H9 (cell line): ENCODE measurements at regions not wholly inside any gene's neighbourhood (a gene's known extent, or its start where the extent isn't known, plus 50 kb on each side); places are given as distances from the start of the nearest gene placed in this dataset.

Experiments
- DNase-seq: peaks from one replicate; pipeline ENCODE4 v3.0.0-alpha.2; 2017
- H2AFZ ChIP-seq: one replicate; pipeline ENCODE4 v1.6.1; 2013; ENCODE audit warnings: mild to moderate bottlenecking, low read length, control low read depth, moderate library complexity
- H2AK5ac ChIP-seq: 2 replicates; pipeline ENCODE4 v1.6.1; 2013; ENCODE audit warnings: low read length, control low read depth, mixed read lengths; ENCODE audit not compliant: insufficient read length
- H2BK120ac ChIP-seq: one replicate; pipeline ENCODE4 v1.6.1; 2013; ENCODE audit warnings: low read depth, mild to moderate bottlenecking, low read length, control low read depth, inconsistent platforms; ENCODE audit not compliant: poor library complexity, severe bottlenecking
- H2BK12ac ChIP-seq: 2 replicates; pipeline ENCODE4 v1.6.1; 2013; ENCODE audit warnings: low read length, control low read depth, mixed read lengths, low read depth; ENCODE audit not compliant: insufficient read length
- H2BK15ac ChIP-seq: 2 replicates; pipeline ENCODE4 v1.6.1; 2013; ENCODE audit warnings: low read depth, low read length, control low read depth
- H2BK20ac ChIP-seq: one replicate; pipeline ENCODE4 v1.6.1; 2013; ENCODE audit warnings: low read depth, mild to moderate bottlenecking, low read length, control low read depth, inconsistent platforms; ENCODE audit not compliant: poor library complexity, severe bottlenecking
- H2BK5ac ChIP-seq: 2 replicates; pipeline ENCODE4 v1.6.1; 2013; ENCODE audit warnings: low read length, control low read depth, mixed read lengths; ENCODE audit not compliant: insufficient read length
- H3K14ac ChIP-seq: 2 replicates; pipeline ENCODE4 v1.6.1; 2013; ENCODE audit warnings: low read length, control low read depth; ENCODE audit not compliant: insufficient read depth
- H3K18ac ChIP-seq: 2 replicates; pipeline ENCODE4 v1.6.1; 2013; ENCODE audit warnings: low read depth, mild to moderate bottlenecking, mixed read lengths, low read length, control low read depth; ENCODE audit not compliant: insufficient read length
- H3K23ac ChIP-seq: 2 replicates; pipeline ENCODE4 v1.6.1; 2013; ENCODE audit warnings: low read length, control low read depth, mixed read lengths, low read depth; ENCODE audit not compliant: insufficient read length
- H3K23me2 ChIP-seq: 2 replicates; pipeline ENCODE4 v1.6.1; 2013; ENCODE audit warnings: low read depth, mild to moderate bottlenecking, mixed read lengths, low read length, control low read depth; ENCODE audit not compliant: insufficient read length, poor library complexity, severe bottlenecking
- H3K27ac ChIP-seq: 2 replicates; pipeline ENCODE4 v1.5.1; 2013; ENCODE audit warnings: low read length, control low read depth, mixed read lengths, low read depth; ENCODE audit not compliant: insufficient read length
- H3K27me3 ChIP-seq: 2 replicates; pipeline ENCODE4 v1.6.1; 2013; ENCODE audit warnings: low read length, control low read depth, inconsistent platforms; ENCODE audit not compliant: insufficient read depth
- H3K4ac ChIP-seq: 2 replicates; pipeline ENCODE4 v1.6.1; 2013; ENCODE audit warnings: low read depth, mild to moderate bottlenecking, control low read depth, inconsistent platforms, low read length, moderate library complexity
- H3K4me1 ChIP-seq: 2 replicates; pipeline ENCODE4 v1.6.1; 2013; ENCODE audit warnings: low read length, control low read depth, inconsistent platforms; ENCODE audit not compliant: insufficient read depth
- H3K4me2 ChIP-seq: 2 replicates; pipeline ENCODE4 v1.6.1; 2013; ENCODE audit warnings: low read length, control low read depth, mixed read lengths; ENCODE audit not compliant: insufficient read length, insufficient read depth
- H3K56ac ChIP-seq: 2 replicates; pipeline ENCODE4 v1.6.1; 2013; ENCODE audit warnings: low read depth, mild to moderate bottlenecking, mixed read lengths, low read length, control low read depth; ENCODE audit not compliant: insufficient read length
- H3K79me1 ChIP-seq: 2 replicates; pipeline ENCODE4 v1.6.1; 2013; ENCODE audit warnings: low read depth, mild to moderate bottlenecking, moderate library complexity, low read length, control low read depth, inconsistent platforms; ENCODE audit not compliant: insufficient read depth, poor library complexity, severe bottlenecking
- H3K79me2 ChIP-seq: 2 replicates; pipeline ENCODE4 v1.6.1; 2013; ENCODE audit warnings: low read length, control low read depth, inconsistent platforms; ENCODE audit not compliant: insufficient read depth
- H3K9ac ChIP-seq: 2 replicates; pipeline ENCODE4 v1.6.1; 2013; ENCODE audit warnings: low read length, control low read depth, mixed read lengths; ENCODE audit not compliant: insufficient read length; ENCODE audit errors: extremely low read depth
- H3K9me3 ChIP-seq: one replicate; pipeline ENCODE4 v1.6.1; 2013; ENCODE audit warnings: low read depth, low read length, inconsistent platforms; ENCODE audit not compliant: control insufficient read depth
- H3T11ph ChIP-seq: one replicate; pipeline ENCODE4 v1.6.1; 2013; ENCODE audit warnings: mild to moderate bottlenecking, low read length, control low read depth, inconsistent platforms
- H4K20me1 ChIP-seq: one replicate; pipeline ENCODE4 v1.6.1; 2013; ENCODE audit not compliant: control insufficient read depth, insufficient read length, insufficient read depth
- H4K5ac ChIP-seq: 2 replicates; pipeline ENCODE4 v1.6.1; 2013; ENCODE audit warnings: low read depth, mild to moderate bottlenecking, mixed read lengths, low read length, control low read depth; ENCODE audit not compliant: insufficient read length
- H4K8ac ChIP-seq: replicated peaks from 2 replicates; pipeline ENCODE4 v1.6.1; 2013; ENCODE audit warnings: low read length, control low read depth, mixed read lengths, low read depth; ENCODE audit not compliant: insufficient read length
- H4K91ac ChIP-seq: 2 replicates; pipeline ENCODE4 v1.6.1; 2013; ENCODE audit warnings: low read depth, mild to moderate bottlenecking, moderate library complexity, mixed read lengths, low read length, control low read depth; ENCODE audit not compliant: insufficient read length
- H3K27ac Mint-ChIP-seq, 3 experiments: 2 replicates in 2 of 3; 3 replicates in 1 of 3; pipeline ENCODE4 v1.8.0; 2020 to 2021; ENCODE audit warnings: mixed read lengths in 3 of 3, mild to moderate bottlenecking in 1 of 3, moderate library complexity in 1 of 3
- H3K27me3 Mint-ChIP-seq: 2 replicates; pipeline ENCODE4 v1.8.0; 2021; ENCODE audit warnings: low read depth, mild to moderate bottlenecking, moderate library complexity, mixed read lengths
- H3K36me3 Mint-ChIP-seq, 3 experiments: 2 replicates in 2 of 3; 3 replicates in 1 of 3; pipeline ENCODE4 v1.8.0; 2020 to 2021; ENCODE audit warnings: low read depth in 3 of 3, mixed read lengths in 3 of 3; ENCODE audit not compliant: insufficient read depth in 1 of 3
- H3K4me1 Mint-ChIP-seq, 2 experiments: 2 replicates each; pipeline ENCODE4 v1.8.0; 2020; ENCODE audit warnings: mixed read lengths in 2 of 2
- H3K4me3 Mint-ChIP-seq, 2 experiments: 2 replicates in 1 of 2; 3 replicates in 1 of 2; pipeline ENCODE4 v1.8.0; 2020 to 2021; ENCODE audit warnings: mild to moderate bottlenecking in 2 of 2, mixed read lengths in 2 of 2, moderate library complexity in 1 of 2
- H3K9me3 Mint-ChIP-seq, 2 experiments: 2 replicates in 1 of 2; 3 replicates in 1 of 2; pipeline ENCODE4 v1.8.0; 2020; ENCODE audit warnings: mild to moderate bottlenecking in 2 of 2, mixed read lengths in 2 of 2, moderate library complexity in 1 of 2
- WGBS: extraction: QIAGEN DNeasy Blood & Tissue Kit; methylation state at CpG from one replicate; pipeline ENCODE4 v1.1.7; 2013; ENCODE audit warnings: missing lambda C conversion rate, low lambda C conversion rate, mixed read lengths; ENCODE audit not compliant: insufficient read length; ENCODE audit errors: extremely low coverage; 5-methylcytosine and 5-hydroxymethylcytosine counted together
- TF ChIP-seq, protein P1 (sequence below): fragments of 200-600 bp; sonication (generic); conservative IDR thresholded peaks from 3 replicates; pipeline ENCODE4 v1.8.0; 2021; ENCODE audit warnings: antibody characterized with exemption, mild to moderate bottlenecking

DNA sequence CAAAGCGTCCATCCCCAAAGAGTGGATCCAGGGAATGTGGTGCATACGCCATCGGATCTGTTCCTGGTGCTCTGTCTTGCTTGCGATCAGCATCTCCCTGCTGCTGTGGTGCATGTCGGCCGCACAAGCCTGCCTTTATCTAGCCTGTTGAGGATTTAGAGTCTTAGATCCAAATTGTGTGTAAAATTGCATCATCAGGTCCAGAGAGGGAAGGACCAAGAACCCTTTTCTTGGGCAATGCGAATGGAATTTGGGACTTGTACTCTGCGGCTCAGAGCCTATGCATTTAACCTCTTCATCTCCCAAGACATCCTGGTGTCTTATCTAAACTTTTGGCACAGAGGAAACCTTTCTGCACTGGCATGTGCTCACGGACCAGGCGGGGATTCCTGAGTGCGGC lies 1238.7 kb downstream of the TBC1D22A start:
- Mint-ChIP-seq H3K4me3 (no peak overlapping the region), H3K4me1 (peaks cover 10 to 12% of the 10 kb centered on the region in 2 experiments), H3K27me3 (peaks cover 4% of the 10 kb centered on the region), H3K36me3 (no peaks in the 10 kb centered on the region; a peak in 1 of 7 replicates), H3K9me3 (peaks cover 0 to 55% of the 10 kb centered on the region in 2 experiments; a peak in 2 of 5 replicates), H3K27ac (no peak overlapping the region)
- Histone ChIP-seq H2AK5ac (no peak overlapping the region), H3K14ac (no peak overlapping the region), H2BK20ac (no peak overlapping the region), H3K18ac (no peak overlapping the region), H3K9ac (no peak overlapping the region), H4K8ac (no peak overlapping the region), H3K56ac (no peak overlapping the region), H2AFZ (no peak overlapping the region), H3K27ac (no peak overlapping the region), H3K4me1 (no peaks in the 10 kb centered on the region; the same call in 1 of the 2 replicates), H2BK5ac (no peak overlapping the region), H4K20me1 (no peaks in the 10 kb centered on the region), H2BK12ac (no peak overlapping the region), H3K27me3 (no peaks in the 10 kb centered on the region), H3K4ac (no peak overlapping the region), H4K5ac (no peak overlapping the region), H2BK120ac (no peak overlapping the region), H3K79me1 (no peaks in the 10 kb centered on the region), H3K4me2 (no peak overlapping the region), H3K79me2 (no peaks in the 10 kb centered on the region), H3K23me2 (no peaks in the 10 kb centered on the region), H3K23ac (no peak overlapping the region), H3K9me3 (no peaks in the 10 kb centered on the region), H2BK15ac (no peak overlapping the region), H4K91ac (no peak overlapping the region), H3T11ph (no peak overlapping the region)
- TF ChIP-seq, protein P1, sequence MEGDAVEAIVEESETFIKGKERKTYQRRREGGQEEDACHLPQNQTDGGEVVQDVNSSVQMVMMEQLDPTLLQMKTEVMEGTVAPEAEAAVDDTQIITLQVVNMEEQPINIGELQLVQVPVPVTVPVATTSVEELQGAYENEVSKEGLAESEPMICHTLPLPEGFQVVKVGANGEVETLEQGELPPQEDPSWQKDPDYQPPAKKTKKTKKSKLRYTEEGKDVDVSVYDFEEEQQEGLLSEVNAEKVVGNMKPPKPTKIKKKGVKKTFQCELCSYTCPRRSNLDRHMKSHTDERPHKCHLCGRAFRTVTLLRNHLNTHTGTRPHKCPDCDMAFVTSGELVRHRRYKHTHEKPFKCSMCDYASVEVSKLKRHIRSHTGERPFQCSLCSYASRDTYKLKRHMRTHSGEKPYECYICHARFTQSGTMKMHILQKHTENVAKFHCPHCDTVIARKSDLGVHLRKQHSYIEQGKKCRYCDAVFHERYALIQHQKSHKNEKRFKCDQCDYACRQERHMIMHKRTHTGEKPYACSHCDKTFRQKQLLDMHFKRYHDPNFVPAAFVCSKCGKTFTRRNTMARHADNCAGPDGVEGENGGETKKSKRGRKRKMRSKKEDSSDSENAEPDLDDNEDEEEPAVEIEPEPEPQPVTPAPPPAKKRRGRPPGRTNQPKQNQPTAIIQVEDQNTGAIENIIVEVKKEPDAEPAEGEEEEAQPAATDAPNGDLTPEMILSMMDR: no peak
- WGBS: no CpG with 5 or more reads among the region's 11 CpGs
- no peak for DNase-seq
